ENCODE measurements at regions not wholly inside any gene's neighbourhood (a gene's known extent, or its start where the extent isn't known, plus 50 kb on each side); places are given as distances from the start of the nearest gene placed in this dataset.

- intact Hi-C loops (cut with DNase I) = no loop called here
- Histone ChIP-seq H3K9me3 (no peaks in the 10 kb centered on the region), H3K27me3 (no peaks in the 10 kb centered on the region), H3K36me3 (no peaks in the 10 kb centered on the region), H3K27ac (no peak overlapping the region), H3K4me1 (no peaks in the 10 kb centered on the region), H3K4me3 (no peak overlapping the region)
- 84 to 91% methylated on average over 3 of the region's 3 CpGs for WGBS, 2 donors
- no peak for DNase-seq
- TF ChIP-seq POLR2AphosphoS5 (IDR thresholded peaks at IDR 0.05) (no peak), POLR2A (IDR thresholded peaks at IDR 0.05) (no peak)
Observed at GRCh38 chr9:107943901-107944300, 454.3 kb upstream of the KLF4 start.

GRCh38 chr9:107942856-107943255 is 453.3 kb upstream of the KLF4 start:
- no peaks in the 10 kb centered on the region for H3K9me3 ChIP-seq
- no peaks in the 10 kb centered on the region for H3K4me1 ChIP-seq
- DNase-seq = no peak
- TF ChIP-seq POLR2A (IDR thresholded peaks at IDR 0.05) (no peak), POLR2AphosphoS5 (IDR thresholded peaks at IDR 0.05) (no peak), EP300 (IDR thresholded peaks at IDR 0.05) (no peak)
- TF ChIP-seq, protein P1, sequence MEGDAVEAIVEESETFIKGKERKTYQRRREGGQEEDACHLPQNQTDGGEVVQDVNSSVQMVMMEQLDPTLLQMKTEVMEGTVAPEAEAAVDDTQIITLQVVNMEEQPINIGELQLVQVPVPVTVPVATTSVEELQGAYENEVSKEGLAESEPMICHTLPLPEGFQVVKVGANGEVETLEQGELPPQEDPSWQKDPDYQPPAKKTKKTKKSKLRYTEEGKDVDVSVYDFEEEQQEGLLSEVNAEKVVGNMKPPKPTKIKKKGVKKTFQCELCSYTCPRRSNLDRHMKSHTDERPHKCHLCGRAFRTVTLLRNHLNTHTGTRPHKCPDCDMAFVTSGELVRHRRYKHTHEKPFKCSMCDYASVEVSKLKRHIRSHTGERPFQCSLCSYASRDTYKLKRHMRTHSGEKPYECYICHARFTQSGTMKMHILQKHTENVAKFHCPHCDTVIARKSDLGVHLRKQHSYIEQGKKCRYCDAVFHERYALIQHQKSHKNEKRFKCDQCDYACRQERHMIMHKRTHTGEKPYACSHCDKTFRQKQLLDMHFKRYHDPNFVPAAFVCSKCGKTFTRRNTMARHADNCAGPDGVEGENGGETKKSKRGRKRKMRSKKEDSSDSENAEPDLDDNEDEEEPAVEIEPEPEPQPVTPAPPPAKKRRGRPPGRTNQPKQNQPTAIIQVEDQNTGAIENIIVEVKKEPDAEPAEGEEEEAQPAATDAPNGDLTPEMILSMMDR (IDR thresholded peaks at IDR 0.05) = no peak
- H3K27ac ChIP-seq = no peak overlapping the region
- no peak overlapping the region for H3K4me3 ChIP-seq
- intact Hi-C loops (cut with DNase I) = no loop called here
- no peaks in the 10 kb centered on the region for H3K27me3 ChIP-seq
- H3K36me3 ChIP-seq = no peaks in the 10 kb centered on the region
- 88 to 92% methylated on average over 2 of the region's 2 CpGs for WGBS, 2 donors

DNA sequence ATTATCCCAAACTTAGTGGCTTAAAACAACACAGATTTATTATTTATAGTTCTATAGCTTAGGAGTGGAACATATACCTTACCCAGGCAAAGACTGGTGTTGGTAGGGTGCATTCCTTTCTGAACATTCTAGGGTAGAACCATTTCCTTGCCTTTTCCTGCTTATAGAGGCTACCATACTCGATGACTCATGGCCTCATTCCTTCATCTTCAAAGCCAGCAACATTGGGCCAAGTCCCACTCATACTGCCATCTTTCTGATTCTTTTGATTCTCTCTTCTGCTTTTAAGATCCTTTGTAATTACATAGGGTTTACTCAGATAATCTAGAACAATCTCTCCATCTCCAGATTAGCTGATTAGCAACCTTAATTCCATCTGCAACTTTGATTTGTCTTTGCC is 452.7 kb upstream of the KLF4 start:
- intact Hi-C loops (cut with DNase I) = no loop called here
- TF ChIP-seq POLR2A (IDR thresholded peaks at IDR 0.05) (no peak), EP300 (IDR thresholded peaks at IDR 0.05) (no peak), POLR2AphosphoS5 (IDR thresholded peaks at IDR 0.05) (no peak)
- TF ChIP-seq, protein P1 (IDR thresholded peaks at IDR 0.05) = no peak
- WGBS, 2 donors = 83 to 85% methylated on average over 1 of the region's 1 CpG
- H3K9me3 ChIP-seq = no peaks in the 10 kb centered on the region
- H3K27ac ChIP-seq = no peak overlapping the region
- no peaks in the 10 kb centered on the region for H3K27me3 ChIP-seq
- no peaks in the 10 kb centered on the region for H3K36me3 ChIP-seq
- H3K4me1 ChIP-seq = no peaks in the 10 kb centered on the region
- no peak overlapping the region for H3K4me3 ChIP-seq
- DNase-seq = no peak

GRCh38 chr9:107940616-107941595 is 451.3 kb upstream of the KLF4 start:
- no peak overlapping the region for H3K27ac ChIP-seq
- no peaks in the 10 kb centered on the region for H3K36me3 ChIP-seq
- no peak overlapping the region for H3K4me3 ChIP-seq
- H3K9me3 ChIP-seq = no peaks in the 10 kb centered on the region
- WGBS, 2 donors = 78 to 86% methylated on average over 7 of the region's 7 CpGs
- intact Hi-C loops (cut with DNase I) = no loop called here
- H3K27me3 ChIP-seq = no peaks in the 10 kb centered on the region
- DNase-seq = no peak
- no peak for TF ChIP-seq POLR2AphosphoS5 (IDR thresholded peaks at IDR 0.05)
- TF ChIP-seq POLR2A (IDR thresholded peaks at IDR 0.05) = no peak
- TF ChIP-seq EP300 (IDR thresholded peaks at IDR 0.05) = no peak
- TF ChIP-seq, protein P1 (IDR thresholded peaks at IDR 0.05) = no peak
- H3K4me1 ChIP-seq = no peaks in the 10 kb centered on the region

- intact Hi-C loops (cut with DNase I) = no loop called here
- no peaks in the 10 kb centered on the region for H3K27me3 ChIP-seq
- 65 to 85% methylated on average over 8 of the region's 8 CpGs for WGBS, 2 donors
- no peaks in the 10 kb centered on the region for H3K36me3 ChIP-seq
- no peak overlapping the region for H3K27ac ChIP-seq
- no peak for DNase-seq
- no peak for TF ChIP-seq POLR2A (IDR thresholded peaks at IDR 0.05)
- no peaks in the 10 kb centered on the region for H3K4me1 ChIP-seq
- no peaks in the 10 kb centered on the region for H3K9me3 ChIP-seq
- H3K4me3 ChIP-seq = no peak overlapping the region
Observed at GRCh38 chr9:107938801-107939386, 449.3 kb upstream of the KLF4 start.
